Thymus (tissue), 11 donors: ENCODE measurements at regions not wholly inside any gene's neighbourhood (a gene's known extent, or its start where the extent isn't known, plus 50 kb on each side); places are given as distances from the start of the nearest gene placed in this dataset.

Experiments
- DNase-seq, 9 donors: peaks; one replicate each; pipeline ENCODE4 v3.0.0-alpha.2; 2013; ENCODE audit warnings: low spot score in 9 of 9, low read depth in 6 of 9, missing footprints in 1 of 9
- H3K27ac ChIP-seq, 2 donors: one replicate each; pipeline ENCODE4 v1.5.1; 2013; ENCODE audit warnings: control low read depth in 1 of 2, low read depth in 1 of 2, low read length in 1 of 2, mild to moderate bottlenecking in 1 of 2, moderate library complexity in 1 of 2
- H3K27me3 ChIP-seq, 2 donors: one replicate each; pipeline ENCODE4 v1.5.1; 2013; ENCODE audit warnings: low read length in 1 of 2; ENCODE audit not compliant: control insufficient read depth in 2 of 2, insufficient read depth in 1 of 2
- H3K36me3 ChIP-seq, 2 donors: one replicate each; pipeline ENCODE4 v1.5.1; 2013; ENCODE audit warnings: low read length in 1 of 2, mild to moderate bottlenecking in 1 of 2, moderate library complexity in 1 of 2; ENCODE audit not compliant: control insufficient read depth in 2 of 2, insufficient read depth in 2 of 2
- H3K4me1 ChIP-seq, 2 donors: one replicate each; pipeline ENCODE4 v1.5.1; 2013; ENCODE audit warnings: low read length in 2 of 2; ENCODE audit not compliant: control insufficient read depth in 2 of 2, insufficient read depth in 2 of 2
- H3K4me3 ChIP-seq, 2 donors: one replicate each; pipeline ENCODE4 v1.5.1; 2013; ENCODE audit warnings: low read length in 2 of 2, control low read depth in 1 of 2, mild to moderate bottlenecking in 1 of 2
- H3K9me3 ChIP-seq, 2 donors: one replicate each; pipeline ENCODE4 v1.5.1; 2013; ENCODE audit warnings: low read length in 1 of 2, mild to moderate bottlenecking in 1 of 2; ENCODE audit not compliant: control insufficient read depth in 2 of 2, insufficient read depth in 1 of 2
- WGBS: extraction: QIAGEN DNeasy Blood & Tissue Kit; methylation state at CpG from one replicate; pipeline ENCODE4 v1.1.7; 2013; 5-methylcytosine and 5-hydroxymethylcytosine counted together
- donor health status: healthy.

DNA sequence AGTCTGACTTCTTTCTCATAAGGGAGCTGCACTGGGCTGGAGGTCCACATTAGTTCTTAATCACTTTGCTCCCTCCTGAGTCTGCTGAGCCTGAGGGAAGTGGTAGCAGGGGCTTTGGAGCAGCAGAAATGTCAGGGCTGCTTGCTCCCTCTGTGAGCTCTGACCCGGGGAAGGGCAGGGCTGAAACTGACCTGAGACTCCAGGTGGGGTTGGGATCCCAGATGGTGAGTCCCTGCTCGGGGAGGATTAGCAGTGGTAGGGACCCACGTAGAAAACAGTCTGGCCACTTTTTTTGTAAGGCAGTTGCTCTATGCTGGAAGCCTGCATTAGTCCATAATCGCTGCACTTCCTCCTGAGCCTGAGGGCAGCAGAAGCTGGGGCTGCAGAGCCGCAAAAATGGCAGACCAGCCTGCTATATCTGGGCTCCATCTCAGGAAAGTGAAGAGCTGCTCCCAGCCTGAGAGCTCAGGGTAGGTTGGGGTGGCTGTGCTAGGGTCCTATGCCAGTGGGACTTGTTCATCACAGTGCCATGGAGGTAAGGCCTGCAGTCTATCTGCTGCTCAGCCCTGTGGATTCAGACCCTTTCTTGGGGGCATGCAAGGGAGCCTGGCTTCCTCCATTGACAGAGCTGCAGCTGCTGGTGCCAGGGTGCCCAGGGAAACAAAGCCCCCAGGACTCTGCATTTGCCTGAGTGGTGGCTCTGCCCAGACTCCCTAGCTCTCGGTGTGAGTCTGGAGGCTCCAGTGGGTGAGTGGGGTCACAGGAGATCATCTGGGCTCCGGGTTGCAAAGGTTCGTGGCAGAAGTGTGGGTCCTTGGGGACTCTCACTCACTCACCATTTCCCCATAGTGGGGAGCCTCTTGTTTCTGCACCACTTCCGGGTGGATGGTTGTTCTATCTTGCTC, 854.3 kb downstream of the LUZP2 start:
- no peaks in the 10 kb centered on the region for H3K36me3 ChIP-seq
- peaks cover 0 to 19% of the 10 kb centered on the region in 2 donors for H3K9me3 ChIP-seq
- 89% methylated on average over 9 of the region's 9 CpGs for WGBS
- no peak for DNase-seq
- no peak overlapping the region for H3K27ac ChIP-seq
- no peaks in the 10 kb centered on the region for H3K4me1 ChIP-seq
- H3K4me3 ChIP-seq, result no peak overlapping the region
- H3K27me3 ChIP-seq, result no peaks in the 10 kb centered on the region

DNA sequence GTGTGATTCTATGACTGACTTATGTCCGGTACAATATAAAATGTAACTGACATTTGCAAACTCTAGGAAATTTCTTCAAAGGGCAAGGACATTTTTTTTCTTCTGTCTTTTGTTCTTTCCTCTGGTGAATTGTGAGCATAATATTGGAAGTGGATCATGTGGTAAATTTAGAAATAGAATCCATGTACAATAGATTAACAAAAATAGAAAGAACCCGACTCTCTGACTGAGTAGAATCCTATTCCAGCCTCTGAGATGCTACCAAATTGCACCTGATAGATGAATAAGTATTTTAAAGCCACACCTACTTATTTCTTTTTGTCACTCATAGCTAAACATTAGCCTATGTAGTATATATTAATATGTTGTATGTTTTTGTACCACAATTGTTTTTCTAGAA, 860.3 kb downstream of the LUZP2 start:
- no peak overlapping the region for H3K4me3 ChIP-seq
- no peak for DNase-seq
- H3K27me3 ChIP-seq, result no peaks in the 10 kb centered on the region
- WGBS, result 56% methylated on average over 2 of the region's 2 CpGs
- no peaks in the 10 kb centered on the region for H3K4me1 ChIP-seq
- no peaks in the 10 kb centered on the region for H3K9me3 ChIP-seq
- H3K27ac ChIP-seq, result no peak overlapping the region
- no peaks in the 10 kb centered on the region for H3K36me3 ChIP-seq

- 97% methylated on average over 2 of the region's 2 CpGs for WGBS
- H3K27ac ChIP-seq, result no peak overlapping the region
- no peaks in the 10 kb centered on the region for H3K36me3 ChIP-seq
Observed at GRCh38 chr11:25377466-25377865, 880.6 kb downstream of the LUZP2 start.

DNA sequence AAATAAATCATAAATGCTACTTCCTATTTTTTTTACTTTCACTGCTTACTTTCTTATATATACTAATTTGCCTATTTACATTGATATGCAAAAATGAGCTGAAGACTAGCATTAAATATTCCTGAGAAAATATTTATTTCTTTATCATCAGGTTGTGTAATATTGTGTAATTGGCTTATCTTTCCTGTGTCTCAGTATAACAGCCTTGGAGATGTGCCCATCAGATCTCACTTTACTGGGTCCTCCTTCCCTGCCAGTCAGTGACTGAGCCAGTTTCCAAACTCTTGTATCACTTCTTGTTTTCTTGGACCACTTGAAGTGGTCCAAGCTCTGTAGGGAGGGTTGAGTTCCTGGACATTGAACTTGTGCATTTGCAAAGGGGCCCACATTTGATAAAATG, 900.0 kb downstream of the LUZP2 start:
- H3K27me3 ChIP-seq, result no peaks in the 10 kb centered on the region
- no peak for DNase-seq
- no peaks in the 10 kb centered on the region for H3K9me3 ChIP-seq
- no peak overlapping the region for H3K4me3 ChIP-seq
- H3K27ac ChIP-seq, result no peak overlapping the region
- H3K4me1 ChIP-seq, result no peaks in the 10 kb centered on the region
- no peaks in the 10 kb centered on the region for H3K36me3 ChIP-seq

More at GRCh38 chr11:25377466-25377865, 880.6 kb downstream of the LUZP2 start:
- Histone ChIP-seq H3K4me3 (no peak overlapping the region), H3K9me3 (peaks cover 0 to 2% of the 10 kb centered on the region in 2 donors), H3K27me3 (no peaks in the 10 kb centered on the region), H3K4me1 (no peaks in the 10 kb centered on the region)
- no peak for DNase-seq

DNA sequence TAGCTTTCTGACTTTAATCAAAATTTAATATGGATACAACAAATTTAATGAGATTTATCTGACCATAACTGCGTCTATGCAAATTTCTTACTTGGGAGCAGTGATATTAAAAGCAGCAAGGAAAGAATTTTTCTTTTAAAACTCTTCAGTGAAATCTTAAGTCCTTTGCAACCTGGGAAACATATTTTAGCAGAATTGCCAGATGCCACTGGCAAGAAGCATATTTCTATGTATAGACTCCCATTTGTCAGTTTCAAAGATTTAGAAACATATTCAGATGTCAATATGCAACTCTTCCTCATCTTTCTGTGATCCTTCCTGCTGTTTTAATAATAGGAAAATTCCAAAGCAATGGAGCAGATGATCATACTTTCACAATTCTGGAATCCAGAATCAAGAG, 911.3 kb downstream of the LUZP2 start:
- Histone ChIP-seq H3K4me3 (no peak overlapping the region), H3K4me1 (no peaks in the 10 kb centered on the region), H3K36me3 (no peaks in the 10 kb centered on the region), H3K27me3 (no peaks in the 10 kb centered on the region), H3K9me3 (no peaks in the 10 kb centered on the region), H3K27ac (no peak overlapping the region)
- no peak for DNase-seq
- 99% methylated on average over 1 of the region's 1 CpG for WGBS

- H3K4me3 ChIP-seq, result no peak overlapping the region
- no peaks in the 10 kb centered on the region for H3K4me1 ChIP-seq
- DNase-seq, result no peak
- H3K9me3 ChIP-seq, result peaks cover 0 to 6% of the 10 kb centered on the region in 2 donors
- H3K27me3 ChIP-seq, result no peaks in the 10 kb centered on the region
- 60% methylated on average over 3 of the region's 3 CpGs for WGBS
- no peaks in the 10 kb centered on the region for H3K36me3 ChIP-seq
- H3K27ac ChIP-seq, result no peak overlapping the region
Observed at GRCh38 chr11:25415793-25416192, 916.1 kb upstream of the ANO3 start.

DNA sequence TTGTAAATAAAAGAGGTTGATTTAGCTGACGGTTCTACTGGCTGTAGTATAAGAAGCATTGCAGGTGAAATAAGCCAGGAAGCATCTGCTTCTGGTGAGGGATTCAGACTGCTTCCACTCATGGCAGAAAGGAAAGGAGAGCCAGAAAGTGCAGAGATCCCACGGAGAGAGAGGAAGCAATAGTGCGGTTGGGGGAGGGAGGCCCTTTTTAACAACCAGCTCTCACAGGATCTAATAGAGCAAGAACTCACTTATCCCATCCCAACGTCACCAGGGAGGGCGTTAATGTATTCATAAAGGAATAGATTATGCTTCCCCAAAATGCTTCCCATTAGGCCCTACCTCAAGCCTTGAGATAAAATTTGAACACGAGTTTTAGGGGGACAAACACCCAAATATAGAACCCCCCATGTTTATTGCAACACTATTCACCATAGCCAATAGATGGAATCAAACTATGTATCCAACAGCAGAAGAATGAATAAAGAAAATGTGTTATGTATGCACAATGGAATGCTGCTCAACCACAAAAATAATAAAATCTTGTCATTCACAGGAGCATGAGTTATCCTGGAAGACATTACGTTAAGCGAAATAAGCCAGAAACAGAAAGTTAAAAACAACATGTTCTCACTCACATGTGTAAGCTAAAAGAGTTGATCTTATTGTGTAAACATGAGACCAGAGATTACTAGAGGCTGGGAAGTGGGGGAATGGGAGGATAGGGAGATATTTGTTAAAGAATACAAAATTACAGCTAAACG, 908.3 kb upstream of the ANO3 start:
- Histone ChIP-seq H3K36me3 (no peaks in the 10 kb centered on the region), H3K4me3 (no peak overlapping the region), H3K27ac (no peak overlapping the region), H3K27me3 (no peaks in the 10 kb centered on the region), H3K9me3 (peaks cover 0 to 3% of the 10 kb centered on the region in 2 donors), H3K4me1 (no peaks in the 10 kb centered on the region)
- 46% methylated on average over 9 of the region's 9 CpGs for WGBS
- no peak for DNase-seq

DNA sequence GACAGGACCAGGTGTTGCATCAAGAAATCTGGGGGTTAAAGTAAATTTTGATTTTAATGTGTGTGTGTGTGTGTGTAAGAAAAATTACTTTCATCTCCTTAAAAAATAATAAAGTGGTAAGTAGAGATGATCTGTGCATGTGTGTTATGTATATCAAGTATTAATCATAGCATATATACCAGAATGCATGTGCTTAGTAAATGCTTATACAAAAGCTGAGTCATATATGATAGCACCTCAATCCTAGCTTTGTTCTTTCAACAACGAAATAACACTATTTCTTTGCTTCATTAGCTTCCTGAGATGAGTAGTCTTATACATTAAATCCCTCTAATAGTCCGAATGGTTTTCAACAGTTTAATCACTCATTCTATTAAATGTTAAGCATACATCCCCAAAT, 899.6 kb upstream of the ANO3 start:
- WGBS, result 89% methylated on average over 2 of the region's 2 CpGs

DNA sequence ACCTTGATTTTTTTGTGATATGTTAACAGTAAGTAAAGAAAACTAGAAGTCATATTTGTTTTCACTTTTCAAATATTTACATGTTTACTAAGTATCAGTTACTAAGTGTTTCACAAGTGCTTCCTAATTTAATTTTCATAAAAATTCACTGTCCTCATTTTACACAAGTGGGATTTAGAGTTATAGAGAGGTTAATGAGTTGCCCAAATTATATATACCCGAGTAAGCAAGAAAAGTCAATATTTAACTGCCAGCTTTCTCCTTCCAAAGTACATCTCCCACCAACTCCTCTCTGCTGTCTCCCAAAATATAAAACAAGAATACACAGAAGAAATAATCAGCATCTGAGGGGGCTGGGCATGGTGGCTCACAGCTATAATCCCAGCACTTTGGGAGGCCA, 896.7 kb upstream of the ANO3 start:
- Histone ChIP-seq H3K4me3 (no peak overlapping the region), H3K36me3 (no peaks in the 10 kb centered on the region), H3K4me1 (no peaks in the 10 kb centered on the region), H3K27ac (no peak overlapping the region), H3K27me3 (no peaks in the 10 kb centered on the region), H3K9me3 (peaks cover 0 to 3% of the 10 kb centered on the region in 2 donors)
- no peak for DNase-seq
- WGBS, result 90% methylated on average over 1 of the region's 1 CpG

More for the DNA sequence above, 899.6 kb upstream of the ANO3 start:
- H3K27me3 ChIP-seq, result no peaks in the 10 kb centered on the region
- DNase-seq, result no peak
- H3K9me3 ChIP-seq, result peaks cover 0 to 3% of the 10 kb centered on the region in 2 donors
- H3K27ac ChIP-seq, result no peak overlapping the region
- H3K4me1 ChIP-seq, result no peaks in the 10 kb centered on the region
- no peak overlapping the region for H3K4me3 ChIP-seq
- no peaks in the 10 kb centered on the region for H3K36me3 ChIP-seq
